ENCODE measurements at regions not wholly inside any gene's neighbourhood (a gene's known extent, or its start where the extent isn't known, plus 50 kb on each side); places are given as distances from the start of the nearest gene placed in this dataset.
"Not testable (repeated sequence)": the region's sequence is repeated elsewhere in the genome, so short reads cannot be mapped to it uniquely, and the experiment has no call there.

GRCh38 chr1:203992440-203992839 lies 80.5 kb upstream of the SOX13 start:
- H2AFZ ChIP-seq, result no peak overlapping the region
- H3K27me3 ChIP-seq (ENCODE audit: control insufficient read depth, insufficient read depth, low read length), result no peaks in the 10 kb centered on the region
- TF ChIP-seq CTCF (IDR thresholded peaks at IDR 0.05), result no peak

GRCh38 chr1:203993256-203993655 lies 79.7 kb upstream of the SOX13 start:
- no peaks in the 10 kb centered on the region for H3K27me3 ChIP-seq (ENCODE audit: control insufficient read depth, insufficient read depth, low read length)
- H3K36me3 ChIP-seq (ENCODE audit: control insufficient read depth, insufficient read depth, low read length), result no peaks in the 10 kb centered on the region
- H3K9ac ChIP-seq, result no peak overlapping the region
- H2AFZ ChIP-seq, result no peak overlapping the region
- H3K4me1 ChIP-seq, result peaks cover 2% of the 10 kb centered on the region
- H3K4me2 ChIP-seq (ENCODE audit: low read length), result no peak overlapping the region
- no peak overlapping the region for H3K27ac ChIP-seq
- TF ChIP-seq CTCF (IDR thresholded peaks at IDR 0.05), result no peak
- no peaks in the 10 kb centered on the region for H3K79me2 ChIP-seq
- H3K4me3 ChIP-seq (ENCODE audit: low read depth, low read length), result no peak overlapping the region
- H3K9me3 ChIP-seq (ENCODE audit: control insufficient read depth, low read length), result no peaks in the 10 kb centered on the region

More at GRCh38 chr1:203992440-203992839, 80.5 kb upstream of the SOX13 start:
- Histone ChIP-seq H3K79me2 (no peaks in the 10 kb centered on the region), H3K4me3 (ENCODE audit: low read depth, low read length) (no peak overlapping the region), H3K9me3 (ENCODE audit: control insufficient read depth, low read length) (no peaks in the 10 kb centered on the region), H3K4me2 (ENCODE audit: low read length) (no peak overlapping the region), H3K4me1 (peaks cover 2% of the 10 kb centered on the region), H3K9ac (no peak overlapping the region), H3K36me3 (ENCODE audit: control insufficient read depth, insufficient read depth, low read length) (no peaks in the 10 kb centered on the region), H3K27ac (no peak overlapping the region)

- H3K27me3 ChIP-seq (ENCODE audit: control insufficient read depth, insufficient read depth, low read length), result no peaks in the 10 kb centered on the region
- peaks cover 2% of the 10 kb centered on the region for H3K4me1 ChIP-seq
- no peak overlapping the region for H3K27ac ChIP-seq
- no peak overlapping the region for H3K9ac ChIP-seq
- no peaks in the 10 kb centered on the region for H3K9me3 ChIP-seq (ENCODE audit: control insufficient read depth, low read length)
- no peak overlapping the region for H3K4me2 ChIP-seq (ENCODE audit: low read length)
- H3K79me2 ChIP-seq, result no peaks in the 10 kb centered on the region
- no peaks in the 10 kb centered on the region for H3K36me3 ChIP-seq (ENCODE audit: control insufficient read depth, insufficient read depth, low read length)
- H3K4me3 ChIP-seq (ENCODE audit: low read depth, low read length), result no peak overlapping the region
- H2AFZ ChIP-seq, result no peak overlapping the region
- TF ChIP-seq CTCF (IDR thresholded peaks at IDR 0.05), result no peak
Measured at GRCh38 chr1:203995228-203995627, 77.7 kb upstream of the SOX13 start.

GRCh38 chr1:203996126-203996525 lies 76.8 kb upstream of the SOX13 start:
- Histone ChIP-seq H3K9ac (no peak overlapping the region), H3K79me2 (no peaks in the 10 kb centered on the region), H3K36me3 (ENCODE audit: control insufficient read depth, insufficient read depth, low read length) (no peaks in the 10 kb centered on the region), H3K4me3 (ENCODE audit: low read depth, low read length) (no peak overlapping the region), H3K9me3 (ENCODE audit: control insufficient read depth, low read length) (no peaks in the 10 kb centered on the region), H2AFZ (no peak overlapping the region), H3K27ac (no peak overlapping the region), H3K27me3 (ENCODE audit: control insufficient read depth, insufficient read depth, low read length) (no peaks in the 10 kb centered on the region), H3K4me1 (peaks cover 2% of the 10 kb centered on the region), H3K4me2 (ENCODE audit: low read length) (no peak overlapping the region)
- no peak for TF ChIP-seq CTCF (IDR thresholded peaks at IDR 0.05)

GRCh38 chr1:203998571-203998970 lies 74.3 kb upstream of the SOX13 start:
- H3K27ac ChIP-seq; H2AFZ ChIP-seq; H3K9me3 ChIP-seq (ENCODE audit: control insufficient read depth, low read length); H3K9ac ChIP-seq; H3K36me3 ChIP-seq (ENCODE audit: control insufficient read depth, insufficient read depth, low read length); H3K4me2 ChIP-seq (ENCODE audit: low read length); H3K4me3 ChIP-seq (ENCODE audit: low read depth, low read length); H3K27me3 ChIP-seq (ENCODE audit: control insufficient read depth, insufficient read depth, low read length); H3K79me2 ChIP-seq; H3K4me1 ChIP-seq: not testable (repeated sequence)
